Spleen (tissue), 7 donors: ENCODE measurements at regions not wholly inside any gene's neighbourhood (a gene's known extent, or its start where the extent isn't known, plus 50 kb on each side); places are given as distances from the start of the nearest gene placed in this dataset.

ENCODE experiments used
- POLR2A ChIP-seq, 3 donors: fragments of 450-650 bp; IDR thresholded peaks; one replicate each; pipeline ENCODE4 v1.5.1; 2017; ENCODE audit warnings: antibody characterized with exemption in 3 of 3, mild to moderate bottlenecking in 1 of 3
- POLR2AphosphoS5 ChIP-seq, 3 donors: sonication (generic); formaldehyde crosslinking; IDR thresholded peaks; one replicate each; pipeline ENCODE4 v1.5.1; 2017; ENCODE audit warnings: antibody characterized with exemption in 3 of 3
- TF ChIP-seq, protein P1 (sequence below), 11 experiments: fragments of 200-600 bp in 7 of 11; fragments of 450-650 bp in 4 of 11; sonication (generic) in 4 of 11; IDR thresholded peaks in 8 of 11; conservative IDR thresholded peaks in 3 of 11; 1 replicate in 7 of 11; 2 replicates in 4 of 11; pipeline versions ENCODE4 v1.4.0 to v1.8.0; 2016 to 2021; ENCODE audit warnings: antibody characterized with exemption in 11 of 11, inconsistent platforms in 4 of 11, mild to moderate bottlenecking in 1 of 11
- donor health status: DM: no; HTN: no; CAD: no; lungs with moderate emphysema.
- donor health status: DM: no; HTN: no; CAD: no.
- donor health status: DM: no; HTN: no; CAD: no.

- TF ChIP-seq POLR2AphosphoS5 (IDR thresholded peaks at IDR 0.05) (no peak), POLR2A (IDR thresholded peaks at IDR 0.05) (no peak)
- TF ChIP-seq, protein P1, sequence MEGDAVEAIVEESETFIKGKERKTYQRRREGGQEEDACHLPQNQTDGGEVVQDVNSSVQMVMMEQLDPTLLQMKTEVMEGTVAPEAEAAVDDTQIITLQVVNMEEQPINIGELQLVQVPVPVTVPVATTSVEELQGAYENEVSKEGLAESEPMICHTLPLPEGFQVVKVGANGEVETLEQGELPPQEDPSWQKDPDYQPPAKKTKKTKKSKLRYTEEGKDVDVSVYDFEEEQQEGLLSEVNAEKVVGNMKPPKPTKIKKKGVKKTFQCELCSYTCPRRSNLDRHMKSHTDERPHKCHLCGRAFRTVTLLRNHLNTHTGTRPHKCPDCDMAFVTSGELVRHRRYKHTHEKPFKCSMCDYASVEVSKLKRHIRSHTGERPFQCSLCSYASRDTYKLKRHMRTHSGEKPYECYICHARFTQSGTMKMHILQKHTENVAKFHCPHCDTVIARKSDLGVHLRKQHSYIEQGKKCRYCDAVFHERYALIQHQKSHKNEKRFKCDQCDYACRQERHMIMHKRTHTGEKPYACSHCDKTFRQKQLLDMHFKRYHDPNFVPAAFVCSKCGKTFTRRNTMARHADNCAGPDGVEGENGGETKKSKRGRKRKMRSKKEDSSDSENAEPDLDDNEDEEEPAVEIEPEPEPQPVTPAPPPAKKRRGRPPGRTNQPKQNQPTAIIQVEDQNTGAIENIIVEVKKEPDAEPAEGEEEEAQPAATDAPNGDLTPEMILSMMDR (IDR thresholded peaks at IDR 0.05 in 8 of 11, conservative IDR thresholded peaks at IDR 0.05 in 3 of 11) = no peak
Observed at GRCh38 chr17:63358111-63358839, 87.8 kb downstream of the CYB561 start.
